IMR-90 (cell line): ENCODE measurements at regions not wholly inside any gene's neighbourhood (a gene's known extent, or its start where the extent isn't known, plus 50 kb on each side); places are given as distances from the start of the nearest gene placed in this dataset.

Source experiments
- ATAC-seq: fragments of 200-7000 bp; cut with Tn5 transposase; 2 replicates; pipeline ENCODE4 v1.9.1; 2020; ENCODE audit warnings: low read depth, mild to moderate bottlenecking, moderate library complexity
- BruUV-seq: library from RNA; stranded (reverse); fragments of 400-500 nt; replicated peaks from 2 replicates; lab custom pipeline; 2021; lab: Mats Ljungman, UMichigan
- CTCF ChIA-PET: fragments of 300-600 bp; formaldehyde crosslinking; extraction: SDS; loops from one replicate; lab custom pipeline; 2021; ENCODE audit warnings: antibody characterized with exemption; lab: Yijun Ruan, JAX
- POLR2A ChIA-PET: fragments of 300-600 bp; sonication (Branson Sonifier 250); formaldehyde crosslinking; loops from one replicate; lab custom pipeline; 2022; ENCODE audit warnings: antibody characterized with exemption; ENCODE audit not compliant: unreplicated experiment; lab: Charles Lee
- DNase-seq: peaks from one replicate; pipeline ENCODE4 v3.0.0; 2013
- H2AFZ ChIP-seq: replicated peaks from 2 replicates; pipeline ENCODE3; 2013; ENCODE audit warnings: low read length, mild to moderate bottlenecking; ENCODE audit not compliant: poor library complexity
- H2AK5ac ChIP-seq: 2 replicates; pipeline ENCODE4 v1.6.1; 2013; ENCODE audit warnings: low read depth, low read length, inconsistent platforms
- H2AK9ac ChIP-seq: replicated peaks from 2 replicates; pipeline ENCODE3; 2013; ENCODE audit warnings: mild to moderate bottlenecking, low read depth, low read length, moderate library complexity; ENCODE audit not compliant: poor library complexity
- H2BK120ac ChIP-seq: 2 replicates; pipeline ENCODE4 v1.6.1; 2013; ENCODE audit warnings: low read depth, low read length, inconsistent platforms
- H2BK15ac ChIP-seq: 3 replicates; pipeline ENCODE4 v1.6.1; 2013; ENCODE audit warnings: low read depth, low read length, inconsistent platforms
- H2BK20ac ChIP-seq: 2 replicates; pipeline ENCODE4 v1.6.1; 2013; ENCODE audit warnings: low read depth, mild to moderate bottlenecking, inconsistent platforms, low read length, moderate library complexity
- H2BK5ac ChIP-seq: 2 replicates; pipeline ENCODE4 v1.6.1; 2013; ENCODE audit warnings: mild to moderate bottlenecking, low read depth, low read length, inconsistent platforms; ENCODE audit not compliant: poor library complexity, severe bottlenecking
- H3K14ac ChIP-seq: replicated peaks from 2 replicates; pipeline ENCODE4 v1.6.1; 2013; ENCODE audit warnings: low read depth, low read length, inconsistent platforms
- H3K18ac ChIP-seq: 2 replicates; pipeline ENCODE4 v1.6.1; 2013; ENCODE audit warnings: low read depth, low read length, control low read depth
- H3K23ac ChIP-seq: 2 replicates; pipeline ENCODE4 v1.6.1; 2013; ENCODE audit warnings: low read depth, low read length, inconsistent platforms
- H3K27ac ChIP-seq: 2 replicates; pipeline ENCODE4 v1.5.1; 2013; ENCODE audit warnings: mild to moderate bottlenecking, control low read depth, low read length; ENCODE audit not compliant: insufficient read depth
- H3K27me3 ChIP-seq: 2 replicates; pipeline ENCODE4 v1.6.1; 2013; ENCODE audit warnings: low read length; ENCODE audit not compliant: control insufficient read depth, insufficient read depth
- H3K36me3 ChIP-seq: 2 replicates; pipeline ENCODE4 v1.6.1; 2013; ENCODE audit warnings: low read length, mixed read lengths; ENCODE audit not compliant: control insufficient read depth, insufficient read depth
- H3K4ac ChIP-seq: 2 replicates; pipeline ENCODE4 v1.6.1; 2013; ENCODE audit warnings: low read depth, low read length, inconsistent platforms
- H3K4me1 ChIP-seq: 2 replicates; pipeline ENCODE4 v1.6.1; 2013; ENCODE audit warnings: low read length, mixed read lengths; ENCODE audit not compliant: control insufficient read depth, insufficient read depth
- H3K4me2 ChIP-seq: 2 replicates; pipeline ENCODE4 v1.6.1; 2013; ENCODE audit warnings: low read depth, mild to moderate bottlenecking, control low read depth, low read length, moderate library complexity
- H3K4me3 ChIP-seq: 2 replicates; pipeline ENCODE4 v1.5.1; 2013; ENCODE audit warnings: low read depth, mild to moderate bottlenecking, control low read depth, low read length, moderate library complexity; ENCODE audit not compliant: insufficient read depth
- H3K56ac ChIP-seq: 2 replicates; pipeline ENCODE4 v1.6.1; 2013; ENCODE audit warnings: low read length, inconsistent platforms; ENCODE audit not compliant: insufficient read depth; ENCODE audit errors: extremely low read depth
- H3K79me1 ChIP-seq, 2 experiments: 2 replicates each; pipeline ENCODE4 v1.6.1; 2013; ENCODE audit warnings: low read length in 2 of 2, inconsistent platforms in 1 of 2, low read depth in 1 of 2
- H3K9ac ChIP-seq: 2 replicates; pipeline ENCODE4 v1.6.1; 2013; ENCODE audit warnings: low read depth, low read length, control low read depth
- H3K9me1 ChIP-seq: 2 replicates; pipeline ENCODE4 v1.6.1; 2013; ENCODE audit warnings: low read length, inconsistent platforms; ENCODE audit not compliant: insufficient read depth
- H3K9me3 ChIP-seq: 2 replicates; pipeline ENCODE4 v1.6.1; 2013; ENCODE audit warnings: low read length; ENCODE audit not compliant: control insufficient read depth, insufficient read depth
- H4K20me1 ChIP-seq: 2 replicates; pipeline ENCODE4 v1.6.1; 2013; ENCODE audit warnings: low read length, inconsistent platforms; ENCODE audit not compliant: insufficient read depth
- H4K5ac ChIP-seq: 2 replicates; pipeline ENCODE4 v1.6.1; 2013; ENCODE audit warnings: mild to moderate bottlenecking, low read depth, low read length, control low read depth
- H4K8ac ChIP-seq, 2 experiments: 2 replicates each; pipeline ENCODE4 v1.6.1; 2013; ENCODE audit warnings: low read depth in 2 of 2, low read length in 2 of 2, control low read depth in 1 of 2, inconsistent platforms in 1 of 2
- H4K91ac ChIP-seq: 2 replicates; pipeline ENCODE4 v1.6.1; 2013; ENCODE audit warnings: low read depth, low read length, inconsistent platforms; ENCODE audit not compliant: insufficient read depth
- CEBPB ChIP-seq: IDR thresholded peaks from 2 replicates; pipeline ENCODE4 v1.6.1; 2012; ENCODE audit warnings: low read depth, low read length, improper control_type of control experiment
- CHD1 ChIP-seq: IDR thresholded peaks from 2 replicates; pipeline ENCODE4 v1.6.1; 2012; ENCODE audit warnings: low read depth, low read length, improper control_type of control experiment
- CTCF ChIP-seq: conservative IDR thresholded peaks from 2 replicates; pipeline ENCODE4 v1.5.1; 2012; ENCODE audit warnings: mild to moderate bottlenecking, low read depth, low read length, improper control_type of control experiment
- MAFK ChIP-seq: IDR thresholded peaks from 2 replicates; pipeline ENCODE4 v1.6.1; 2012; ENCODE audit warnings: low read depth, low read length, improper control_type of control experiment
- POLR2A ChIP-seq: IDR thresholded peaks from 2 replicates; pipeline ENCODE4 v1.6.1; 2012; ENCODE audit warnings: mild to moderate bottlenecking, low read depth, low read length
- whole genome bisulfite sequencing, 2 experiments: methylation state at CpG; one replicate each; pipeline versions ENCODE4 v1.1.5 to v1.1.7; 2013; ENCODE audit warnings: missing lambda C conversion rate in 2 of 2; ENCODE audit not compliant: insufficient read length in 1 of 2; ENCODE audit errors: extremely low coverage in 2 of 2; 5-methylcytosine and 5-hydroxymethylcytosine counted together
- dilution Hi-C: fragments of 300-500 bp; cut with HindIII; formaldehyde crosslinking; loops from one replicate; pipeline ENCODE4 v1.14.3; 2018; ENCODE audit warnings: low sequenced_read_pairs; ENCODE audit not compliant: unreplicated experiment
- in situ Hi-C: fragments of 300-500 bp; cut with MboI; formaldehyde crosslinking; loops from 3 replicates; pipeline ENCODE4 v1.14.3; 2019; ENCODE audit warnings: low sequenced_read_pairs, inconsistent platforms, mixed read lengths
- intact Hi-C: fragments of 100-400 bp; cut with micrococcal nuclease; formaldehyde crosslinking; loops from 2 replicates; pipeline ENCODE4 v1.10.0; 2022

DNA sequence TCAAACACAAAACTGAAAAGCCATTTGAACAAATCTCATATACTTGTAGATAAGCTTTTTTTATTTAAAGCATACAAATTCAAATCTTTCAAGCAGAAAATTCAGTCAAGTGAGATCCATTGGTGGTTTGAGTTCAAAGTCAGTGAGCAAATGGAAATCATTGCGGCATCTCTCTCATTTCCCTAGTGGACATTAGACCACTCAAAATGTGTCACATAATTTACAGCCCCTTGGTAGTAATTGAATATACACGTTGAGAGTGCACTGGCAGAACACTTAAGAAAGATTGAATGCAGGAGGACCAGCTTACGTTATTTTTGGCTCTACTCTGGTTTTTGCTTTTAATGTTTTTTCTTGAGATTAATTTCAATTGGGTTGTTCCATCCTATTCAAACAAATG lies 633.7 kb downstream of the USP25 start:
- DNase-seq (no peak), ATAC-seq (no peak)
- Histone ChIP-seq H2BK120ac (no peak overlapping the region), H3K4me1 (no peaks in the 10 kb centered on the region), H3K4me2 (no peak overlapping the region), H2BK15ac (no peak overlapping the region), H3K9ac (no peak overlapping the region), H2AK9ac (no peak overlapping the region), H2AFZ (no peak overlapping the region), H2BK20ac (no peak overlapping the region), H4K20me1 (no peaks in the 10 kb centered on the region), H3K14ac (no peak overlapping the region), H3K18ac (no peak overlapping the region), H3K56ac (no peak overlapping the region), H3K79me1 (no peaks in the 10 kb centered on the region), H3K23ac (no peak overlapping the region), H3K9me3 (no peaks in the 10 kb centered on the region), H4K8ac (no peak overlapping the region), H2BK5ac (no peak overlapping the region), H4K91ac (no peak overlapping the region), H3K4me3 (no peak overlapping the region), H3K36me3 (no peaks in the 10 kb centered on the region), H3K9me1 (no peaks in the 10 kb centered on the region), H3K4ac (no peak overlapping the region), H4K5ac (no peak overlapping the region), H2AK5ac (no peak overlapping the region), H3K27me3 (no peaks in the 10 kb centered on the region), H3K27ac (no peak overlapping the region)
- WGBS, 2 experiments: no CpG with 5 or more reads among the region's 3 CpGs
- POLR2A ChIA-PET: no interaction called here
- CTCF ChIA-PET: no interaction called here
- BruUV-seq: no TSS peak
- dilution Hi-C loops (no loop called here), intact Hi-C loops (no loop called here), in situ Hi-C loops (no loop called here)
- TF ChIP-seq POLR2A (no peak), CHD1 (no peak), CEBPB (no peak), CTCF (no peak), MAFK (no peak)
